ENCODE measurements at regions not wholly inside any gene's neighbourhood (a gene's known extent, or its start where the extent isn't known, plus 50 kb on each side); places are given as distances from the start of the nearest gene placed in this dataset.

DNA sequence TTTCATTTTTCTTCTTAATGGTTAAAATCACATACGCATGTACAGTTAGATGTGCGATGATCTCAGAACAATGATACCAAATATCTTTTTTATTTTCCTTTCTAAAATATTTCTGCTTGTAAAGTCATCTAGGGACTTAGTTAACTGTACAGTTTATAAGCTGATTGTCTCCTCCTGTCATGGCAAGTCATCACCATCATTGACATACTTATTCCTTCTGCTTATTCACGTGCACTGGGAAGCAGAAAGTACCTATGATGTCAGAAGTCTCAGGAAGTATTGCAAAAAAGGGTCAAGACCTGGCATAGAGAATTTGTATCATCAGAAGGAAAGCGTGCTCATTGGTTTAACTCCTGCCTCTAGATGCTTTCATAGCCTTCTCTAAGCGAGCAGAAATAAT lies 154.2 kb downstream of the DSC3 start (continued):
- no peak for TF ChIP-seq CTBP2 (IDR thresholded peaks at IDR 0.05; ENCODE audit: borderline replicate concordance, insufficient read depth, insufficient read length, low read length)
- TF ChIP-seq, protein P1, sequence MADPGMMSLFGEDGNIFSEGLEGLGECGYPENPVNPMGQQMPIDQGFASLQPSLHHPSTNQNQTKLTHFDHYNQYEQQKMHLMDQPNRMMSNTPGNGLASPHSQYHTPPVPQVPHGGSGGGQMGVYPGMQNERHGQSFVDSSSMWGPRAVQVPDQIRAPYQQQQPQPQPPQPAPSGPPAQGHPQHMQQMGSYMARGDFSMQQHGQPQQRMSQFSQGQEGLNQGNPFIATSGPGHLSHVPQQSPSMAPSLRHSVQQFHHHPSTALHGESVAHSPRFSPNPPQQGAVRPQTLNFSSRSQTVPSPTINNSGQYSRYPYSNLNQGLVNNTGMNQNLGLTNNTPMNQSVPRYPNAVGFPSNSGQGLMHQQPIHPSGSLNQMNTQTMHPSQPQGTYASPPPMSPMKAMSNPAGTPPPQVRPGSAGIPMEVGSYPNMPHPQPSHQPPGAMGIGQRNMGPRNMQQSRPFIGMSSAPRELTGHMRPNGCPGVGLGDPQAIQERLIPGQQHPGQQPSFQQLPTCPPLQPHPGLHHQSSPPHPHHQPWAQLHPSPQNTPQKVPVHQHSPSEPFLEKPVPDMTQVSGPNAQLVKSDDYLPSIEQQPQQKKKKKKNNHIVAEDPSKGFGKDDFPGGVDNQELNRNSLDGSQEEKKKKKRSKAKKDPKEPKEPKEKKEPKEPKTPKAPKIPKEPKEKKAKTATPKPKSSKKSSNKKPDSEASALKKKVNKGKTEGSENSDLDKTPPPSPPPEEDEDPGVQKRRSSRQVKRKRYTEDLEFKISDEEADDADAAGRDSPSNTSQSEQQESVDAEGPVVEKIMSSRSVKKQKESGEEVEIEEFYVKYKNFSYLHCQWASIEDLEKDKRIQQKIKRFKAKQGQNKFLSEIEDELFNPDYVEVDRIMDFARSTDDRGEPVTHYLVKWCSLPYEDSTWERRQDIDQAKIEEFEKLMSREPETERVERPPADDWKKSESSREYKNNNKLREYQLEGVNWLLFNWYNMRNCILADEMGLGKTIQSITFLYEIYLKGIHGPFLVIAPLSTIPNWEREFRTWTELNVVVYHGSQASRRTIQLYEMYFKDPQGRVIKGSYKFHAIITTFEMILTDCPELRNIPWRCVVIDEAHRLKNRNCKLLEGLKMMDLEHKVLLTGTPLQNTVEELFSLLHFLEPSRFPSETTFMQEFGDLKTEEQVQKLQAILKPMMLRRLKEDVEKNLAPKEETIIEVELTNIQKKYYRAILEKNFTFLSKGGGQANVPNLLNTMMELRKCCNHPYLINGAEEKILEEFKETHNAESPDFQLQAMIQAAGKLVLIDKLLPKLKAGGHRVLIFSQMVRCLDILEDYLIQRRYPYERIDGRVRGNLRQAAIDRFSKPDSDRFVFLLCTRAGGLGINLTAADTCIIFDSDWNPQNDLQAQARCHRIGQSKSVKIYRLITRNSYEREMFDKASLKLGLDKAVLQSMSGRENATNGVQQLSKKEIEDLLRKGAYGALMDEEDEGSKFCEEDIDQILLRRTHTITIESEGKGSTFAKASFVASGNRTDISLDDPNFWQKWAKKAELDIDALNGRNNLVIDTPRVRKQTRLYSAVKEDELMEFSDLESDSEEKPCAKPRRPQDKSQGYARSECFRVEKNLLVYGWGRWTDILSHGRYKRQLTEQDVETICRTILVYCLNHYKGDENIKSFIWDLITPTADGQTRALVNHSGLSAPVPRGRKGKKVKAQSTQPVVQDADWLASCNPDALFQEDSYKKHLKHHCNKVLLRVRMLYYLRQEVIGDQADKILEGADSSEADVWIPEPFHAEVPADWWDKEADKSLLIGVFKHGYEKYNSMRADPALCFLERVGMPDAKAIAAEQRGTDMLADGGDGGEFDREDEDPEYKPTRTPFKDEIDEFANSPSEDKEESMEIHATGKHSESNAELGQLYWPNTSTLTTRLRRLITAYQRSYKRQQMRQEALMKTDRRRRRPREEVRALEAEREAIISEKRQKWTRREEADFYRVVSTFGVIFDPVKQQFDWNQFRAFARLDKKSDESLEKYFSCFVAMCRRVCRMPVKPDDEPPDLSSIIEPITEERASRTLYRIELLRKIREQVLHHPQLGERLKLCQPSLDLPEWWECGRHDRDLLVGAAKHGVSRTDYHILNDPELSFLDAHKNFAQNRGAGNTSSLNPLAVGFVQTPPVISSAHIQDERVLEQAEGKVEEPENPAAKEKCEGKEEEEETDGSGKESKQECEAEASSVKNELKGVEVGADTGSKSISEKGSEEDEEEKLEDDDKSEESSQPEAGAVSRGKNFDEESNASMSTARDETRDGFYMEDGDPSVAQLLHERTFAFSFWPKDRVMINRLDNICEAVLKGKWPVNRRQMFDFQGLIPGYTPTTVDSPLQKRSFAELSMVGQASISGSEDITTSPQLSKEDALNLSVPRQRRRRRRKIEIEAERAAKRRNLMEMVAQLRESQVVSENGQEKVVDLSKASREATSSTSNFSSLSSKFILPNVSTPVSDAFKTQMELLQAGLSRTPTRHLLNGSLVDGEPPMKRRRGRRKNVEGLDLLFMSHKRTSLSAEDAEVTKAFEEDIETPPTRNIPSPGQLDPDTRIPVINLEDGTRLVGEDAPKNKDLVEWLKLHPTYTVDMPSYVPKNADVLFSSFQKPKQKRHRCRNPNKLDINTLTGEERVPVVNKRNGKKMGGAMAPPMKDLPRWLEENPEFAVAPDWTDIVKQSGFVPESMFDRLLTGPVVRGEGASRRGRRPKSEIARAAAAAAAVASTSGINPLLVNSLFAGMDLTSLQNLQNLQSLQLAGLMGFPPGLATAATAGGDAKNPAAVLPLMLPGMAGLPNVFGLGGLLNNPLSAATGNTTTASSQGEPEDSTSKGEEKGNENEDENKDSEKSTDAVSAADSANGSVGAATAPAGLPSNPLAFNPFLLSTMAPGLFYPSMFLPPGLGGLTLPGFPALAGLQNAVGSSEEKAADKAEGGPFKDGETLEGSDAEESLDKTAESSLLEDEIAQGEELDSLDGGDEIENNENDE (IDR thresholded peaks at IDR 0.05; ENCODE audit: insufficient replicate concordance, low read length), result no peak
- no peak for TF ChIP-seq TAF1 (IDR thresholded peaks at IDR 0.05; ENCODE audit: low read depth, low read length)
- TF ChIP-seq ASH2L (IDR thresholded peaks at IDR 0.05; ENCODE audit: low read length), result no peak
- no peak for TF ChIP-seq SAP30 (IDR thresholded peaks at IDR 0.05; ENCODE audit: insufficient read depth, insufficient replicate concordance, low read length)
